OCI-LY7 (cell line): ENCODE measurements at regions not wholly inside any gene's neighbourhood (a gene's known extent, or its start where the extent isn't known, plus 50 kb on each side); places are given as distances from the start of the nearest gene placed in this dataset.

Experiments used
- BruUV-seq: library from RNA; stranded (reverse); fragments of 400-500 nt; replicated peaks from 2 replicates; lab custom pipeline; 2021; lab: Mats Ljungman, UMichigan
- CTCF ChIA-PET: fragments of 300-600 bp; sonication (Branson Sonifier 250); formaldehyde crosslinking; loops from one replicate; lab custom pipeline; 2022; ENCODE audit warnings: antibody characterized with exemption; ENCODE audit not compliant: unreplicated experiment; lab: Charles Lee
- POLR2A ChIA-PET: fragments of 300-600 bp; sonication (Branson Sonifier 250); formaldehyde crosslinking; loops from one replicate; lab custom pipeline; 2022; ENCODE audit warnings: antibody characterized with exemption; lab: Charles Lee
- DNase-seq: peaks from one replicate; pipeline ENCODE4 v3.0.0-alpha.2; 2015; ENCODE audit warnings: low spot score
- H2AFZ ChIP-seq: fragments of 200-600 bp; sonication (generic), shearing (Covaris generic); 2 replicates; pipeline ENCODE4 v1.6.1; 2014; ENCODE audit warnings: mild to moderate bottlenecking, antibody characterized with exemption, low read length, moderate library complexity
- H3K27ac ChIP-seq: fragments of 200-600 bp; sonication (generic); 2 replicates; pipeline ENCODE4 v1.5.1; 2014; ENCODE audit warnings: mixed run types, low read depth, mild to moderate bottlenecking, moderate library complexity, low read length, inconsistent platforms; ENCODE audit not compliant: poor library complexity, severe bottlenecking
- H3K36me3 ChIP-seq: fragments of 200-600 bp; sonication (generic); 2 replicates; pipeline ENCODE4 v1.6.1; 2014; ENCODE audit warnings: mild to moderate bottlenecking, antibody characterized with exemption, low read length, moderate library complexity, mixed read lengths; ENCODE audit not compliant: insufficient read depth
- H3K4me1 ChIP-seq: fragments of 200-600 bp; sonication (generic); 2 replicates; pipeline ENCODE4 v1.5.1; 2014; ENCODE audit warnings: mild to moderate bottlenecking, low read length; ENCODE audit not compliant: insufficient read depth, poor library complexity, severe bottlenecking
- H3K4me2 ChIP-seq: fragments of 200-600 bp; sonication (generic); 2 replicates; pipeline ENCODE4 v1.6.1; 2014; ENCODE audit warnings: mild to moderate bottlenecking, low read length
- H3K4me3 ChIP-seq: fragments of 200-600 bp; sonication (generic); 2 replicates; pipeline ENCODE4 v1.5.1; 2014; ENCODE audit warnings: mild to moderate bottlenecking, low read depth, low read length; ENCODE audit not compliant: poor library complexity, severe bottlenecking
- H3K79me2 ChIP-seq: fragments of 200-600 bp; sonication (generic); 2 replicates; pipeline ENCODE4 v1.6.1; 2016; ENCODE audit warnings: low read depth, mild to moderate bottlenecking, low read length, moderate library complexity, mixed read lengths; ENCODE audit not compliant: insufficient read depth
- H3K9me2 ChIP-seq: fragments of 200-600 bp; sonication (generic); 2 replicates; pipeline ENCODE4 v1.6.1; 2016; ENCODE audit warnings: mild to moderate bottlenecking, low read length, mixed read lengths; ENCODE audit not compliant: insufficient read depth
- H3K9me3 ChIP-seq: fragments of 200-600 bp; sonication (generic); 2 replicates; pipeline ENCODE4 v1.6.1; 2014; ENCODE audit warnings: mild to moderate bottlenecking, mixed run types, low read length, mixed read lengths
- H4K20me1 ChIP-seq: fragments of 200-600 bp; sonication (generic); 2 replicates; pipeline ENCODE4 v1.6.1; 2014; ENCODE audit warnings: mild to moderate bottlenecking, antibody characterized with exemption, low read length, moderate library complexity, mixed read lengths; ENCODE audit not compliant: insufficient read depth
- CTCF ChIP-seq: fragments of 200-600 bp; sonication (generic); conservative IDR thresholded peaks from 2 replicates; pipeline ENCODE4 v1.5.1; 2014; ENCODE audit warnings: mild to moderate bottlenecking, antibody characterized with exemption, low read length, moderate library complexity, mixed read lengths
- EZH2phosphoT487 ChIP-seq: fragments of 200-600 bp; sonication (generic); IDR thresholded peaks from 2 replicates; pipeline ENCODE4 v1.6.1; 2018; ENCODE audit warnings: low read depth, borderline replicate concordance, mild to moderate bottlenecking, mixed run types, antibody characterized with exemption, low read length, moderate library complexity, mixed read lengths
- intact Hi-C: fragments of 100-400 bp; cut with micrococcal nuclease; formaldehyde crosslinking; loops from one replicate; pipeline ENCODE4 v1.10.0; 2022; ENCODE audit not compliant: unreplicated experiment

GRCh38 chr1:173417563-173417962 is 59.6 kb upstream of the PRDX6 start:
- peak overlapping the region; percentile 96 for H3K27ac ChIP-seq
- H3K79me2 ChIP-seq, result peaks cover 15% of the 10 kb centered on the region; the same call in 1 of the 2 replicates
- ChIA-PET POLR2A (interaction anchor here (0.5 to 1.9 kb wide), 24 partner anchors 9 to 1166 kb away, joined by 3 to 22 read pairs (median 3); partner anchors contain the start of genes GAS5, KLHL20 and ZBTB37), CTCF (interaction anchor here (1.2 to 1.4 kb wide), 2 partner anchors 12 to 885 kb away, joined by 4 to 7 read pairs; no protein-coding TSS in a partner anchor)
- BruUV-seq, result no TSS peak
- intact Hi-C loops, result loop anchor here (2.0 to 10.0 kb wide), 4 partner anchors 303 to 740 kb away; partner anchors contain the start of gene RABGAP1L
- H3K9me3 ChIP-seq, result peaks cover 4% of the 10 kb centered on the region; the same call in 1 of the 2 replicates
- peaks cover 27% of the 10 kb centered on the region for H3K36me3 ChIP-seq
- no peak for TF ChIP-seq CTCF
- TF ChIP-seq EZH2phosphoT487, result no peak
- H3K4me1 ChIP-seq, result peaks cover 78% of the 10 kb centered on the region
- H3K4me3 ChIP-seq, result peak overlapping the region; percentile 64
- peak; percentile 40 for DNase-seq
- H2AFZ ChIP-seq, result peak overlapping the region; percentile 7; the same call in 1 of the 2 replicates
- no peaks in the 10 kb centered on the region for H4K20me1 ChIP-seq
- no peaks in the 10 kb centered on the region for H3K9me2 ChIP-seq
- H3K4me2 ChIP-seq, result peak overlapping the region; percentile 68

DNA sequence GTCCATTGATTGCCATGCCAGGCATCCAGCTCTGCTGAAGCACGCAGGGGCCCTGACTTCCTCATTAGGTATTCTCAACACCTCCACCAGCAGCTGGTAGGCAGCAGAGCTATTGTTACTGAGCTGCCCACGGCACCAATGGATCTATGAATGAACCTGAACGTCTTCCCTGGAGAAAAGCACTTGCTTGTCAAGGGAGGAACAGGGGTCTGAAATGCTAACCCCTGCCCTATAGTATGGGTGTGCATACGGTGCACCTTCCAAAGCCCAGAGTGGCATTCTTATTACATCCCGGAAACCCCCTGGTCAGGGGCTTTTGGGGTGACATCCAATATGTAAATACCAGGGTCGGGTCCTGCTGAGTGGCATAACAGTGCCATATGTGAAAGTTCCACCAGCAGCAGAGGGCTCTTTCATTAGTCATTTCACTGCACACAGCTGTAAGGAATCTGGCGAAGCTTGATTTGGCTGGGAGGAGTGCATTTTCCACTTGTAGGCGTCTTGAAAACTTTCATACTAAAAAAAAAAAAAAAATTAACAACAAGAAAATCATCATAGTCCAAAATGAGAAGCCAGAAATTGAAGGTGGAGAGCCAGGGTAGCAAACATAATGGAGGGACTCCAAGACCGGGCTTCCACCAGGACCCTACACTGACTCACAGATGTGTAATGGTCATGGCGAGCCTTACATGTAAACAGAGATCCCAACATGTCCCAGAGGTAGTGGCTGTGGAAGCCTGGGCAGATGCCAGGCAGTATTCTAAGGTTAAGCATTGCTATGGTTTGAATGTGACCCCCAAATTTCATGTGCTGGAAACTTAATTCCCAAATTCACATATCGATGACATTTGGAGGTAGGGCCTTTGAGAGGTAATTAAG is 58.8 kb upstream of the PRDX6 start:
- H3K79me2 ChIP-seq, result peaks cover 15% of the 10 kb centered on the region; the same call in 1 of the 2 replicates
- DNase-seq, result peak; percentile 76
- peaks cover 33% of the 10 kb centered on the region for H3K36me3 ChIP-seq
- H3K9me2 ChIP-seq, result no peaks in the 10 kb centered on the region
- H3K4me3 ChIP-seq, result peak overlapping the region; percentile 64
- POLR2A ChIA-PET, result interaction anchor here (0.5 to 1.9 kb wide), 18 partner anchors 8 to 887 kb away, joined by 3 to 22 read pairs (median 4); partner anchors contain the start of genes GAS5 and ZBTB37
- TF ChIP-seq CTCF (no peak), EZH2phosphoT487 (no peak)
- H3K4me2 ChIP-seq, result peak overlapping the region; percentile 68
- H3K27ac ChIP-seq, result peak overlapping the region; percentile 96
- H2AFZ ChIP-seq, result peak overlapping the region; percentile 7; the same call in 1 of the 2 replicates
- H3K4me1 ChIP-seq, result peaks cover 70% of the 10 kb centered on the region
- CTCF ChIA-PET, result interaction anchor here (1.2 to 1.4 kb wide), 2 partner anchors 11 to 886 kb away, joined by 4 to 7 read pairs; no protein-coding TSS in a partner anchor
- intact Hi-C loops, result loop anchor here (5.0 to 10.0 kb wide), 3 partner anchors 304 to 739 kb away; partner anchors contain the start of gene RABGAP1L
- BruUV-seq, result no TSS peak
- peaks cover 4% of the 10 kb centered on the region; the same call in 1 of the 2 replicates for H3K9me3 ChIP-seq
- H4K20me1 ChIP-seq, result no peaks in the 10 kb centered on the region
